Endothelial cell of umbilical vein (primary cell): ENCODE measurements at regions not wholly inside any gene's neighbourhood (a gene's known extent, or its start where the extent isn't known, plus 50 kb on each side); places are given as distances from the start of the nearest gene placed in this dataset.

ENCODE experiments used
- BruUV-seq: library from RNA; stranded (reverse); fragments of 400-500 nt; replicated peaks from 2 replicates; lab custom pipeline; 2021; lab: Mats Ljungman, UMichigan
- CTCF ChIA-PET: fragments of 300-600, 350-600 bp; sonication (Branson Sonifier 250); formaldehyde crosslinking; loops from one replicate; lab custom pipeline; 2021; ENCODE audit warnings: antibody characterized with exemption, inconsistent platforms; lab: Charles Lee
- POLR2A ChIA-PET: fragments of 300-600, 350-600 bp; sonication (Branson Sonifier 250); formaldehyde crosslinking; loops from one replicate; lab custom pipeline; 2021; ENCODE audit warnings: antibody characterized with exemption, inconsistent platforms; lab: Charles Lee
- DNase-seq: peaks from one replicate; pipeline ENCODE4 v3.0.0-alpha.2; 2011; ENCODE audit warnings: low read depth, low spot score
- FAIRE-seq: peaks from 2 replicates; lab custom pipeline; 2011; peaks lifted over from hg19 to GRCh38; lab: Jason Lieb, UNC
- H2AFZ ChIP-seq: 2 replicates; pipeline ENCODE4 v1.6.0; 2012; ENCODE audit warnings: low read depth, low read length, control low read depth, inconsistent platforms
- H3K27ac ChIP-seq: 2 replicates; pipeline ENCODE4 v1.5.1; 2011; ENCODE audit warnings: low read depth, mild to moderate bottlenecking, control low read depth, low read length, moderate library complexity; ENCODE audit not compliant: insufficient read depth
- H3K27me3 ChIP-seq, 2 experiments: 2 replicates each; pipeline versions ENCODE4 v1.6.0 to v1.6.1; 2011; ENCODE audit warnings: low read length in 2 of 2, mixed read lengths in 1 of 2; ENCODE audit not compliant: control insufficient read depth in 2 of 2, insufficient read depth in 2 of 2
- H3K36me3 ChIP-seq, 2 experiments: 2 replicates in 1 of 2; 3 replicates in 1 of 2; pipeline ENCODE4 v1.5.1; 2011; ENCODE audit warnings: low read length in 2 of 2, mild to moderate bottlenecking in 1 of 2, moderate library complexity in 1 of 2; ENCODE audit not compliant: control insufficient read depth in 2 of 2, insufficient read depth in 2 of 2; ENCODE audit errors: extremely low read depth in 1 of 2
- H3K4me1 ChIP-seq: 3 replicates; pipeline ENCODE4 v1.5.1; 2011; ENCODE audit warnings: mild to moderate bottlenecking, low read length; ENCODE audit not compliant: control insufficient read depth, insufficient read depth; ENCODE audit errors: extremely low read depth
- H3K4me2 ChIP-seq: 2 replicates; pipeline ENCODE4 v1.6.1; 2011; ENCODE audit warnings: low read length, control low read depth, mixed read lengths; ENCODE audit not compliant: insufficient read depth
- H3K4me3 ChIP-seq, 3 experiments: fragments of 200-600 bp in 1 of 3; sonication (generic), shearing (Covaris generic) in 1 of 3; replicated peaks in 1 of 3; 2 replicates each; pipeline ENCODE4 v1.5.1; 2011 to 2016; ENCODE audit warnings: control low read depth in 3 of 3, low read length in 3 of 3, mild to moderate bottlenecking in 2 of 3, inconsistent platforms in 1 of 3, low read depth in 1 of 3, moderate library complexity in 1 of 3; ENCODE audit not compliant: insufficient read depth in 1 of 3
- H3K79me2 ChIP-seq: 2 replicates; pipeline ENCODE4 v1.6.0; 2012; ENCODE audit warnings: low read length, inconsistent platforms; ENCODE audit not compliant: control insufficient read depth, insufficient read depth
- H3K9ac ChIP-seq: replicated peaks from 2 replicates; pipeline ENCODE3; 2011; ENCODE audit warnings: low read length, control low read depth; ENCODE audit not compliant: insufficient read depth; ENCODE audit errors: extremely low read depth
- H3K9me1 ChIP-seq: replicated peaks from 3 replicates; pipeline ENCODE4 v1.6.0; 2011; ENCODE audit warnings: mild to moderate bottlenecking, low read length; ENCODE audit not compliant: control insufficient read depth, insufficient read depth; ENCODE audit errors: extremely low read depth
- H3K9me3 ChIP-seq: replicated peaks from 2 replicates; pipeline ENCODE4 v1.5.1; 2012; ENCODE audit warnings: low read length, inconsistent platforms; ENCODE audit not compliant: control insufficient read depth, insufficient read depth
- H4K20me1 ChIP-seq: replicated peaks from 2 replicates; pipeline ENCODE3; 2011; ENCODE audit warnings: mild to moderate bottlenecking, low read length; ENCODE audit not compliant: control insufficient read depth, insufficient read depth; ENCODE audit errors: extremely low read depth
- EZH2 ChIP-seq: IDR thresholded peaks from 2 replicates; pipeline ENCODE4 v1.6.1; 2012; ENCODE audit warnings: borderline replicate concordance, low read depth, mild to moderate bottlenecking, moderate library complexity, low read length, inconsistent platforms; ENCODE audit not compliant: severe bottlenecking
- FOS ChIP-seq: IDR thresholded peaks from 2 replicates; pipeline ENCODE4 v1.6.1; 2011; ENCODE audit warnings: mild to moderate bottlenecking, low read length, moderate library complexity, borderline replicate concordance; ENCODE audit not compliant: insufficient read depth
- GATA2 ChIP-seq: IDR thresholded peaks from 2 replicates; pipeline ENCODE4 v1.7.0; 2011; ENCODE audit warnings: low read depth, mild to moderate bottlenecking, moderate library complexity, mixed read lengths, low read length; ENCODE audit not compliant: insufficient read length, insufficient read depth
- JUN ChIP-seq: IDR thresholded peaks from 2 replicates; pipeline ENCODE4 v1.6.1; 2011; ENCODE audit warnings: borderline replicate concordance, low read depth; ENCODE audit not compliant: insufficient read length, insufficient read depth
- MYC ChIP-seq: IDR thresholded peaks from one replicate; pipeline ENCODE4 v1.6.1; 2011; ENCODE audit warnings: mild to moderate bottlenecking, low read depth, low read length
- POLR2A ChIP-seq: IDR thresholded peaks from 2 replicates; pipeline ENCODE4 v1.6.1; 2012; ENCODE audit warnings: low read depth, mild to moderate bottlenecking, control low read depth, low read length
- POLR2AphosphoS5 ChIP-seq: IDR thresholded peaks from 2 replicates; pipeline ENCODE4 v1.6.1; 2012; ENCODE audit warnings: low read depth, mild to moderate bottlenecking, control low read depth, low read length, moderate library complexity; ENCODE audit not compliant: insufficient read depth
- dilution Hi-C: fragments of 300-500 bp; cut with MboI; formaldehyde crosslinking; loops from one replicate; pipeline ENCODE4 v1.15.0; 2019; ENCODE audit warnings: low sequenced_read_pairs; ENCODE audit not compliant: extremely low pct_ligation_motif_present
- intact Hi-C: fragments of 100-400 bp; cut with micrococcal nuclease; formaldehyde crosslinking; loops from one replicate; pipeline ENCODE4 v1.10.0; 2022
- TF ChIP-seq, protein P1 (sequence below), 2 donors: IDR thresholded peaks; 1 replicate in 1 of 2; 2 replicates in 1 of 2; pipeline ENCODE4 v1.5.1; 2011; ENCODE audit warnings: low read length in 2 of 2, mild to moderate bottlenecking in 2 of 2, moderate library complexity in 2 of 2, control low read depth in 1 of 2, inconsistent platforms in 1 of 2, low read depth in 1 of 2; ENCODE audit not compliant: insufficient read depth in 1 of 2; ENCODE audit errors: extremely low read depth in 1 of 2
- TF ChIP-seq, protein P2 (sequence below): IDR thresholded peaks from 2 replicates; pipeline ENCODE4 v1.6.1; 2011; ENCODE audit not compliant: insufficient read depth, insufficient read length

DNA sequence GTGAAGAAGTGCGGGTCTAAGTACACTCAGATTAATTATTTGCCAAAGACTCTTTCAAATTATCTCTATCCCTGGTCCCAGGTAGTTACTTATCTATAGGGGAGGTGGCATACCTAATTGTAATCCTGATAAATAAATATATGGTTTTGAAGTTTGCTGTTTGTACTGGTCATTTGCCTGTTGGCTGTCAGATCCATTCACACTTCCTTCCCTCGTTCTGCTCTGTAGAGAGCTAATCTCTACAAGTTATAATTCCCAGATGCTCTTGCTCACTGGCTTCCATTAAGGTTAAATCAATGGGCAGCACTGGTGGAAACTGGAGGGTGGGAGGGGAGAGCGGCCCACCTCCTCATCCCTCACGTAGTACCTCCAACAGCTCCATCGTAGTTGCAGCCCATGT, 447.1 kb downstream of the TXNL1 start:
- H3K27me3 ChIP-seq = no peaks in the 10 kb centered on the region
- no peak overlapping the region for H3K27ac ChIP-seq
- dilution Hi-C loops (no loop called here), intact Hi-C loops (no loop called here)
- DNase-seq (no peak), FAIRE-seq (no peak)
- H3K4me3 ChIP-seq = no peak overlapping the region
- H3K4me1 ChIP-seq = peaks cover 8% of the 10 kb centered on the region
- H3K9me3 ChIP-seq = no peaks in the 10 kb centered on the region
- no peak overlapping the region for H2AFZ ChIP-seq
- no peak overlapping the region for H3K4me2 ChIP-seq
- ChIA-PET POLR2A (no interaction called here), CTCF (no interaction called here)
- no TSS peak for BruUV-seq
- no peak overlapping the region for H3K9ac ChIP-seq
- no peaks in the 10 kb centered on the region for H3K9me1 ChIP-seq
- no peaks in the 10 kb centered on the region for H4K20me1 ChIP-seq
- H3K36me3 ChIP-seq = no peaks in the 10 kb centered on the region
- TF ChIP-seq EZH2 = no peak
- no peak for TF ChIP-seq JUN
- TF ChIP-seq, protein P1, sequence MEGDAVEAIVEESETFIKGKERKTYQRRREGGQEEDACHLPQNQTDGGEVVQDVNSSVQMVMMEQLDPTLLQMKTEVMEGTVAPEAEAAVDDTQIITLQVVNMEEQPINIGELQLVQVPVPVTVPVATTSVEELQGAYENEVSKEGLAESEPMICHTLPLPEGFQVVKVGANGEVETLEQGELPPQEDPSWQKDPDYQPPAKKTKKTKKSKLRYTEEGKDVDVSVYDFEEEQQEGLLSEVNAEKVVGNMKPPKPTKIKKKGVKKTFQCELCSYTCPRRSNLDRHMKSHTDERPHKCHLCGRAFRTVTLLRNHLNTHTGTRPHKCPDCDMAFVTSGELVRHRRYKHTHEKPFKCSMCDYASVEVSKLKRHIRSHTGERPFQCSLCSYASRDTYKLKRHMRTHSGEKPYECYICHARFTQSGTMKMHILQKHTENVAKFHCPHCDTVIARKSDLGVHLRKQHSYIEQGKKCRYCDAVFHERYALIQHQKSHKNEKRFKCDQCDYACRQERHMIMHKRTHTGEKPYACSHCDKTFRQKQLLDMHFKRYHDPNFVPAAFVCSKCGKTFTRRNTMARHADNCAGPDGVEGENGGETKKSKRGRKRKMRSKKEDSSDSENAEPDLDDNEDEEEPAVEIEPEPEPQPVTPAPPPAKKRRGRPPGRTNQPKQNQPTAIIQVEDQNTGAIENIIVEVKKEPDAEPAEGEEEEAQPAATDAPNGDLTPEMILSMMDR (IDR thresholded peaks at IDR 0.05; ENCODE audit: extremely low read depth in 1 of 2, insufficient read depth in 1 of 2, low read depth in 1 of 2, low read length in 2 of 2) = no peak
- TF ChIP-seq GATA2 = no peak
- no peak for TF ChIP-seq MYC
- TF ChIP-seq, protein P2, sequence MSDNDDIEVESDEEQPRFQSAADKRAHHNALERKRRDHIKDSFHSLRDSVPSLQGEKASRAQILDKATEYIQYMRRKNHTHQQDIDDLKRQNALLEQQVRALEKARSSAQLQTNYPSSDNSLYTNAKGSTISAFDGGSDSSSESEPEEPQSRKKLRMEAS = no peak
- TF ChIP-seq FOS = no peak
- TF ChIP-seq POLR2A = no peak
- no peak for TF ChIP-seq POLR2AphosphoS5
- H3K79me2 ChIP-seq = no peaks in the 10 kb centered on the region
